NT2/D1 (cell line): ENCODE measurements at regions not wholly inside any gene's neighbourhood (a gene's known extent, or its start where the extent isn't known, plus 50 kb on each side); places are given as distances from the start of the nearest gene placed in this dataset.
"Not testable (repeated sequence)": the region's sequence is repeated elsewhere in the genome, so short reads cannot be mapped to it uniquely, and the experiment has no call there.

Experiments
- SUZ12 ChIP-seq: IDR thresholded peaks from 2 replicates; pipeline ENCODE4 v1.6.1; 2011; ENCODE audit not compliant: insufficient read length, insufficient read depth; ENCODE audit errors: extremely low read depth
- YY1 ChIP-seq: IDR thresholded peaks from 2 replicates; pipeline ENCODE4 v1.6.1; 2011; ENCODE audit not compliant: insufficient read length, insufficient read depth
- ZNF274 ChIP-seq: IDR thresholded peaks from 2 replicates; pipeline ENCODE4 v1.6.1; 2011; ENCODE audit warnings: mild to moderate bottlenecking, low read depth, low read length

- TF ChIP-seq YY1, ZNF274, SUZ12: not testable (repeated sequence)
These were observed 112.9 kb upstream of the IGLL5 start for GRCh38 chr22:22774762-22775161.
